ELF-1 (cell line): ENCODE measurements at regions not wholly inside any gene's neighbourhood (a gene's known extent, or its start where the extent isn't known, plus 50 kb on each side); places are given as distances from the start of the nearest gene placed in this dataset.

Experiments used
- DNase-seq: peaks from one replicate; pipeline ENCODE4 v3.0.0-alpha.2; 2016; ENCODE audit warnings: low read depth, low spot score

DNA sequence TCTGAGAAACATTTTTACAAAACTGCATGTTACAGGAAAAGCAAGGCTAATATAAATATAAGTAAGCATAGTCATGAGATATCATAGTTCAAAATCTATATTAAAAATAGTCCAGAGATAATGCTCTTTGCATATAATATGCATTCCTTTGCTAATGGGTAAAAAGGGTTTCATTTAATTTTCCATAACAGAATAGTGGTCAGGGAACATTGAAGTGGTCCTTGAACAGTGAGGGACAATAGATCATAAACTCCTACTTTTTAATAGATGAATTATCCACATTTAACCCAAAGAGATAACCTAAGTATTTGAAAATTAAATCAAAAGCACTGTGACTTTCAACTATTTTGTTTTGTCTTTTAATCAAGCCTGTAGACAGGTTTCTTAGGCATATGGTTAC, 243.1 kb upstream of the ADGRB3 start:
- DNase-seq: no peak

DNA sequence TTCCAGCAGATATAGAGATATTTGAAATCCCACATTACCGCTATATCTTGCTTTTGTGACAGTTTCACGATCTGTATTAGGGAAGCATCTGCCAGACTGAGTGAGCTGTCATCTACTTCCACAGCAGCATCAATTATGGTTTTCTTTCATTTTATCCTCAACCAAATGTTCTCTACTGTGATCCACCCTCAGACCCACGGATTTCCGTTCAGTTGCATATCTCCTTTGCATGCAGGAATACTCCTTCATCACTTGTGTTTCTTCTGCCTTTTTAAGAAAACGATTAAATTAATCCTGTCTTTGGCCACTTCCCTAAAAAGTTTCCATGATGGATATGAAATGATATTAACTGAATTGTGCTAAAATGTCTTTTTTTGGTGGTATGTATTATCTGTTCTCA, 262.1 kb upstream of the ADGRB3 start:
- DNase-seq: no peak

DNA sequence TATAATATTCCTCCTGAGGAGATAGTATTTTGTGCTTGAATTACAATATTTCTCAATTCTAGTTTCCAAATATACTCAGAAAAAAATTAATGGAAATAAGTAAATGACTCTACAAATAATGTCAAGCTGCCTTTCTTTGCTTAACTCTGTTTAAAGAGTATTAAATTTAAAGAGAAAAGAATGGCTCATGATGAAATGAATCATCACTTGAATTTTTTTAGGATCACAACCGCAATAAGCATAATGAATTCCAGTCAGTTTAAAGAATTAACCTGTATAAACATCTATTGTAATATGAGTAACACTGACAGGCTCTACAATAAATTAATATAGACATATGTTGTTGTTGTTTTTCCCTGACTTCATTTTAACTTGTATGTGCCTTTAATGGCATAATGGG, 266.2 kb upstream of the ADGRB3 start:
- no peak for DNase-seq

DNA sequence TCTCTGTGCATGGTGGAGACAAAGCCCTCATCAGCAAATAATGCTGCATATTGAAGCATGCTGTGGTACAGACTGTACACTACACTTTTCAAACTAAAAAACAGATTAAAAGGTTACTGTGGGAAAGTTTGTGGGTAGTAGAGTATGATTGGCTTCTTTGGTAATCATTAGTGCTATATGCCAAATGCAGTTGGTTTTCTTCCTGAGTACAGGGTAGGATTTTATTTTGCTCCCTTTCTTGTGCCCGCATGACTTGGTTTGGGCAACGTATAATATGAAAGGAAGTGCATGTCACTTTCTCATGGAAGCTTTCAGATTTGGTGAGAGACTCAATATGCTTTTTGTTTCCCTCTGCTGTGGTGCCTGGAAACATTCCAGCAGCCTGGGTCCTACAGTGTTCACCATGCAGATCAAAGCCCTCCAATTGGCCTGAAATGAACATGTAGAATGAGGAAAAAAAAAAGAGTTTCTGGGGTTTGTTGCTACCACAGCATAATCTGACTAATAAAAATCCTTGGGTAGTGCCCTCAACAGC, 270.7 kb upstream of the ADGRB3 start:
- no peak for DNase-seq

- DNase-seq: peak; percentile 69
Measured at GRCh38 chr6:68343901-68344300, 291.2 kb upstream of the ADGRB3 start.

DNA sequence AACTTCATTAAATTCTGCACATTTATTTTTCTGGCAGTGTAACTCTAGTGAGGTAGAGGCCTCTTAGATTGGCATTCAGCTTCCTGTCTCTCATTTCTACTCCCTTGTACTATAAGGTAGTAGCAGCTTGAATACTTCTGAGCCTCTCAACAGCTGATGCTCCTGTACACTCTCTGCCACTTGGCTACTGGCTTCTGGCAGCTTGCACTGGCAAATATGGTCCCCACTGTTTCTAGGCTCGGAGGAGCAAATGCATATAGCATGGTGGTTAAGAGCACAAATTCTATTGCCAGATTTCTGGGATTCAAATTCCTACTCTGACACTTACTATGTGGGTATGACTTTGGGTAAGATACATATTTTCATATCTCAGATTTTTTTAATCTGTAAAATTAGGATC, 292.8 kb upstream of the ADGRB3 start:
- DNase-seq: no peak

- DNase-seq: no peak
Measured at GRCh38 chr6:68339488-68340131, 295.5 kb upstream of the ADGRB3 start.

DNA sequence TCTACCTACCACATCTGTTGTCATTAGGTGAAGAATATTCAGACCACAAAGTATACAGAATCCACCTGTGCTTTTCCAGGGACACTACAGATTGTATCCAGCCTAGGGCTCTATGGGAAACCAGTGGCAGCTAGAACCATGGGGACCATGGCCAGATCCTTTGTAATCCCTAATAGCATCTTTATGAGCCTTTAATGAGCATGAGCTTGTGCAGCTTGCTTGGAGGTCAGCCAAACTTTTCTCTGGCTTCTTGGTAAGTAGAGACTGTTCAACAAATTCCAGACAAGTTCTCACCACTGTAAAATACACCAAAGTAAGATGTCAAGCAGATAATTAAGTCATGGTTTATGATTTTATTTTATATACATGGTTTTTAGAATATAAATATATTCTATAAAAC, 301.6 kb upstream of the ADGRB3 start:
- no peak for DNase-seq

DNA sequence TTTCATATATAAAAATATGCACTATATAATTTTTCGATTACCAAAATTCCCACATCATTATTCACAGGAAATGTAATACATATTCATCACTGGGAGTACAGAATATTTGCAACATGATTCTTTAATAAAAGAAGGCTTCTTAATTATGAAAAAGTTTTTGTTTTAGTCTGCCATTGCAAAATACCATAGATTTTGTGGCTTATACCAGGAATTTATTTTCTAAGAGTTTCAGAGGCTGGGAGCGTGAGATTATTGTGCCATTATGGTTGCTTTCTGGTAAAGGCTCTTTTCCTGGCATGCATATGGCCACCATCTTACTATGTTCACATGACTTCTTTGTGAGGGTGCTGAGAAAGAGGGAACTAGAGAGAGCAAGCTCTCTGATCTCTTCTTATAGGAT, 306.9 kb upstream of the ADGRB3 start:
- no peak for DNase-seq

DNA sequence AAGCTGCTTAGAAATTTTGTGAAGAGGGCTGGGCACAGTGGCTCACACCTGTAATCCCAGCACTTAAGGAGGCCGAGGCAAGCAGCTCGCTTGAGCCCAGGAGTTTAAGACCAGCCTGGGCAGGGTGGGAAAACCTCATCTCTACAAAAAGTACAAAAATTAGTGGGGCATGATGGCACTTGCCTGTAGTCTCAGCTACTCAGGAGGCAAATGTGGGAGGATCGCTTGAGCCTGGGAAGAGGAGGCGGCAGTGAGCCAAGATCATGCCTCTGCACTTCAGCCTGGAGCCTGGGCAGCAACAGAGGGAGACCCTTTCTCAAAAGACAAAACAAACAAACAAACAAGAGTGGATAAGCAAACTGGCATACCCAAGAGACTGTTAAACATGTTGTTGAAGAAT, 308.3 kb upstream of the ADGRB3 start:
- DNase-seq: no peak

- no peak for DNase-seq
Measured at GRCh38 chr6:68317366-68317765, 317.7 kb upstream of the ADGRB3 start.

GRCh38 chr6:68313911-68314310, 321.2 kb upstream of the ADGRB3 start:
- no peak for DNase-seq

GRCh38 chr6:68307301-68307700, 327.8 kb upstream of the ADGRB3 start:
- DNase-seq: no peak

DNA sequence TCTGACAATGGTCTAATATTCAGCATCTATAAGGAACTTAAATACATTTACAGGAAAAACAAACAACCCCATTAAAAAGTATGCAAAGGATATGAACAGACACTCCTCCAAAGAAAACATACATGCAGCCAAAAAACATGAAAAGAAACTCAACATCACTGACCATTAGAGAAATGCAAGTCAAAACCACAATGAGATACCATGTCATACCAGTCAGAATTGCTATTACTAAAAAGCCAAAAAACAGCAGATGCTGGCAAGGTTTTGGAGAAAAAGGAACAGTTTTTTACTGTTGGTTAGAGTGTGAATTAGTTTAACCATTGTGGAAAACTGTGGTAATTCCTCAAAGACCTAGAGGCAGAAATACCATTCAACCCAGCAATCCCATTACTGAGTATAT, 339.0 kb upstream of the ADGRB3 start:
- DNase-seq: no peak

DNA sequence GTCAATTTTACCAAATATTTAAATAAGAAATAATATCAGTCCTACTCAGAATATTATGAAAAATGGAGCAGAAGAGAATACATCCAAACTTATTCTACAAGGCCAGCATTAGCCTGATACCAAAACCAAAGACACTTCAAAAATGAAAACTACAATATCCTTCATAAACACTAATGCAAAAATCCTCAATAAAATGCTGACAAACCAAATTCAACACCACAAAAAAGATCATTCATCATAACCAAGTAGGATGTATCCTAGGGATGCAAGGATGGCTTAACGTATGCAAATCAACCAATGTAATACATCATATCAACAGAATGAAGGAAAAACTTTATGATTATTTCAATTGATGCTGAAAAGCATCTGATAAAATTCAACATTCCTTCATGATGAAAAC, 352.4 kb upstream of the ADGRB3 start:
- DNase-seq: no peak

DNA sequence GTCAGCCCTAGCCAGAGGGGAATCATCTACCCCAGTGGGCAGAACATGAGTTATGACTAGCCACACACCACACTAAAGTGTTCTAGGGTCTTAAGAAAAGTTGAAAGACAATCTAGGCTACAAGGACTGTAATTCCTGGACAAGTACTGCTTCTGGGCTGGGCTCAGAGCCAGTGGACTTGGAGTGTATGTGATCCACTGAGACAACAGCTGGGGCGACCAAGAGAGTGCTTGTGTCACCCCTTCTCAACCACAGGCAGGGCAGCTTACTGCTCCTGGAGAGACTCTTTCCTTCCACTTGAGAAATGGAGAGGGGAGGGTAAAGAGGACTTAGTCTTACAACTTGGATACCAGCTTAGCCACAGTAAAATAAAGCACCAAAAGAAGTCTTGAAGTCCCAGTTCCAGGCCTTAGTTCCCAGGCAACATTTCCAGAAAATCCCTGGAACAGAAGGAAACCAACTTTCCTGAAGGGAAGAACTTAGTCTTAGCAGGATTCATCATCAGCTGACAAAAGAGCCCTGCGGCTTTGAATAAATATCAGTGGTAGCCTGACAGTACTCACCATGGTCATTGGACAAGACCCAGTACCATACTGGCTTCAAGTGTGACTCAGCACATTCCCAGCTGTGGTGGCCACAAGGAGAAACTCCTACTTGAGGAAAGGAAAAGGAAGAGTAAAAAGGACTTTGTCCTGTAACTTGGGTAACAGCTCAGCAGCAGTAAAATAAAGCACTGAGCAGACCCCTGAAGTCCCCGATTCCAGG, 355.1 kb upstream of the ADGRB3 start:
- DNase-seq: no peak

DNA sequence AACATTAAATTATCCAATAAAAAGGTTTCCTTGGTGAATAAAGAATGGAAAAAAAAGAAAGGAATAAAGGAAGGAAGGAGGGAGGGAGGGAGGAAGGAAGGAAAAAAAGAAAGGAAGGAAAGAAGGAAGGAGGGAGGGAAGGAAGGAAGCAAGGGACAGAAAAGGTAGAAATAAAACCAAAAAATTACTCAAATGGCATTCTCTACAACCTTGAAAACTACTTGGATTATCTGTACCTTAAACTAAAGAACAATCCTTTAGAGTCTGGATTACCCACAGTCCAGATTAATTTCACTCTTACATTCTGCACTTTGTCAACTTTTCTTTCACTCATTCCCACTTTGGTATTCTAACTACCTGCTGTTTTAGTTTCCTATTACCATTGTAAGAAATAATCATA, 361.8 kb upstream of the ADGRB3 start:
- DNase-seq: no peak

DNA sequence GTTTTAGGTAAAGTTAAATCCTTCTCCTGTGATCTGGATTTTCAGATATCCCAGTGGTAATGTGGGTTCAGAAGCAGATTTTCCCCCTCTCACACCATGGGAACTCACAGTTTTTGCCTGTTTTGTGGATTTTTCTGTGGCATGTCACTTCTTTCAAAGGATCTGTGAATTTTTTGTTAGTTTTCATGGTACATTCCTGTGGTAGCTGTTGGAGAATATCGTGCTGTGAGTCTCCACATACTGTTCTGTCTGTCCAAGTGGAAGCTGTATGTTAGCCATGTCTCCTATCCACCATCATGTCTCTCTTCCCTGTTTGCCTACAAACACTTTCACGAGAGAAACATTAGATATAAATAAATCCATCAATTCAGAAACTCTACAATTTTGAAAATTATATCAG, 378.7 kb upstream of the ADGRB3 start:
- DNase-seq: no peak

DNA sequence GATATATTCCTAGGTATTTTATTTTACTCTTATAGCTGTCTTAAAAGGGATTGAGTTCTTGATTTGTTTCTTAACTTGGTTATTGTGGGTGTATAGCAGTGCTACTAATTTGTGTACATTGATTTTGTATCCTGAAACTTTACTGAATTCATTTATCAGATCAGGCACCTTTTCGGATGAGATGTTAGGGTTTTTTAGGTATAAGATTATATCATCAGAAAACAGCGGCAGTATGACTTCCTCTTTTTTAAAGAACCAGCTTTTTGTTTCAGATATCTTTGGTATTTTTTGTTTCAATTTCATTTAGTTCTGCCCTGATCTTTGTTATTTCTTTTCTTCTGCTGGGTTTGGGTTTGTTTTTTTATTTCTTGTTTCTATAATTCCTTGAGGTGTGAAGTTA, 382.4 kb upstream of the ADGRB3 start:
- DNase-seq: no peak

DNA sequence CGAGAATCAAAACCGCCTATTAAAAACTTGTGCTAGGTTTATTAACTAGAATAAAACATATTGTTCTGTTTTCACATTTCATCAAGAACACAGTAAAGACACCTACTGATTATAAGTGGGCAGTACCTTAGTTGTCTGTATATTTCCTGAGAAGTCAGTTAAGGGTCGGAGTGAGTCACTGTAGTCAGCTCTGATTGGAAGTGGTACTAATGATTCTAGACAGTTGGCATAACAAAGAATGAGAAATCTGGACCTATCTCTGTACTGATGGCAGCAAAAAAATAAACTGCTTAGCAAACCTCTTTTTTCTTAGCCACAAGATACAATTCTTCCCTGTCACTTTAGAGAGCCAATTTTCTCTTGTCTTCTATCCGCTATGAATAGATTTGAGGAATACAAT, 387.3 kb upstream of the ADGRB3 start:
- DNase-seq: no peak

GRCh38 chr6:68240726-68241125, 394.4 kb upstream of the ADGRB3 start:
- no peak for DNase-seq

DNA sequence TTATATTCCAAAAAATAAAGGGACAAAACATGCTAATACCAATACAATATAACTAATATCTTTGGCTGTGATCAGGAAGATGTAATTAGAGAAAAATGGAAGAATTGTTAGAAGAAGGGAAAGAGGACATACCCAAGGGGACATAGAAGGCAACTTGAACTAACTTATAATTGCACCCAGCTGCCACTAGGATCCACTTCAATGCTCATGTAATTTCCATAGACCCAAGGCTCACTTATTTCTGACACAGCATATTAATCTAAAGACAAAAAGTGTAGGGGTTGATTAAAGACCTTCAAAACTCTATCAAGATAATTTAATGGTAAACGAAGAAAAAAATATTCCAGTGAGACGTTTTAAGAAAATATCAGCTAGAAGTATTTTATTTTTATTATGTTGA, 396.0 kb upstream of the ADGRB3 start:
- no peak for DNase-seq

GRCh38 chr6:68238097-68238601, 396.9 kb upstream of the ADGRB3 start:
- DNase-seq: no peak
